ENCODE measurements at regions not wholly inside any gene's neighbourhood (a gene's known extent, or its start where the extent isn't known, plus 50 kb on each side); places are given as distances from the start of the nearest gene placed in this dataset.

DNA sequence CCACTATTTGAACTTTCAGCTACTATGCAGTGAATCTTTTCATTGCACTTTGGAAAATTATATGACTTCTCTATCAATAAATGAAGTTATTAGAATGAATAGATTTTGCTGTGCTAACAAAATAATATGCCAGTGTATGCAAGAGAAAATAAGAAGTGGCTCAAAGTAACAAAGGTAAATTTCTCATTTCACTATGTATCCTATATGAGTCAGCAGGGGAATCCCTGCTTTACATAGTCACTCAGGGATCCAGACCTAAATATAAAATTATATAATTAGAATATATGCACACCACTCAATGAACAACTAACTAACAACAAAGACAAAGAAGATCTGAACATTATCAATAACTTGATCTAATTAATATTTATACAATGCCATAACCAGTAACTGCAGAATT lies 390.8 kb upstream of the IRAK1BP1 start:
- Histone ChIP-seq H3K4me3 (ENCODE audit: low read depth, low read length) (no peak overlapping the region), H3K27ac (ENCODE audit: low read depth) (no peak overlapping the region), H3K36me3 (ENCODE audit: insufficient read depth) (no peaks in the 10 kb centered on the region), H3K4me1 (ENCODE audit: insufficient read depth) (no peaks in the 10 kb centered on the region)
- DNase-seq (ENCODE audit: extremely low spot score): no peak

DNA sequence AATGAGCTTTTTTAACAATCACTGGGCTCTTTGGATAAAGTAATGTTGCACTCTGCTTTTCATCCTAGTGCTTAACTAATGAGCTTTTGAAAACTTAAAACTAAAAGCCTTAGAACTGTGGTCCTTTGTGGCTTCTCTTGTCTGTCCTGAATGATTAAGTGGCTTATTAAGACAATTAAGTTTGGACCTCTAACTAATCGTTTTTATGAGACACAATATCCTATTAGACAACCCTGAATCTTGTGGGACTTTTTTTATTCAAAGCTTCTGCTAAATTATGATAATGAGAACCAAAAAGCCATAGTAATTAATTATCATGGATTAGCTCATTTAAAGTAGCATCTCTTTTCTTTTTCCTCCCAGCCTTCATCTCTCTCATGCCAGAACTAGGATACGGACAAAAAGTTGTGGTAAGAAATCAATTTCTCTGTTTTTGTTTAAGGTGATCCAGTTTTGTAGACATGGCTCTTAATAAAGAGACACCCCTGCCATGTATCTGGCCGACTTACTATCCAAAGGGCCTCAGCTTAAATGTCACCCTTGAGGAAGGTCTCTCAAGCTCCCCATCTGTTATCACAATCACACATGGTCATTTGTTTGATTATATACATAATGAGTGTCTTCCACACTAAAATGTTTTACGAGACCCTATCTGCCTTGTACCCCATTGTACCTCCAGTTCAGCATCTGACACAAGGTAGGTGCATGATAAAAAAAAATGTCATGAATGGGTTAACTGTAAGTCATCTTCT lies 384.4 kb upstream of the IRAK1BP1 start:
- Histone ChIP-seq H3K4me1 (ENCODE audit: insufficient read depth) (no peaks in the 10 kb centered on the region), H3K27ac (ENCODE audit: low read depth) (no peak overlapping the region), H3K4me3 (ENCODE audit: low read depth, low read length) (no peak overlapping the region), H3K36me3 (ENCODE audit: insufficient read depth) (no peaks in the 10 kb centered on the region)
- no peak for DNase-seq (ENCODE audit: extremely low spot score)
- 69% methylated on average over 4 of the region's 4 CpGs for WGBS

DNA sequence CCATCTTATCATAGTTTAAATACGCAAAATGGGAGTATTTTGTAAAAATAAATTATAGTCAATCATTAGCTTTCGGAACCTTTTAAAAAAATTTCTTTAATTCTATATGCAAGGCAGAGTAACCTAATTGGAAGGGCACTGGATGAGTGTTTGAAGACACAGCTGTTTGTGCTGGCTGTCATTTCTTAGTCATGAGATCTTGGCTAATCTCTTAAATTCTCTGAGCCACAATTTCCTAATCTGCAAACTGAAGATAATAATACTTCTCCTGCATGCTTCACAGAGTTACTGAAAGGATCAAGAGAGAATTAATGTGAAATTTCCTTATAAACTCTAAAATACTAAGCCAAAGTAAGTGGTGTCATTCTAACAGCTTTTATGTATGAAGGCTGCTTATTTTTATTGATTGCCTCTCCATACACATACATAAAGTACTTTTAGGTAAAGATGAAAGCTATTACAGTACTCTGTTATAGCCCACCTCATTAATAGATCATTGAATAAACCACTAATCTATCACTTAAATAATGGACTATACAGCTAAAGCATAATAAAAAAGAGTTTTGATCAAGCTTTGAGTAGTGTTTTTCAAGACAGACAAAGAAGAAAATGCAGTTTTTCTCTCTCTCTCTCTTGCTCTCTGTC lies 383.7 kb upstream of the IRAK1BP1 start:
- no peaks in the 10 kb centered on the region for H3K36me3 ChIP-seq (ENCODE audit: insufficient read depth)
- no peak overlapping the region for H3K27ac ChIP-seq (ENCODE audit: low read depth)
- no peak overlapping the region for H3K4me3 ChIP-seq (ENCODE audit: low read depth, low read length)
- no peaks in the 10 kb centered on the region for H3K4me1 ChIP-seq (ENCODE audit: insufficient read depth)
- DNase-seq (ENCODE audit: extremely low spot score): no peak
- 66% methylated on average over 2 of the region's 2 CpGs for WGBS

DNA sequence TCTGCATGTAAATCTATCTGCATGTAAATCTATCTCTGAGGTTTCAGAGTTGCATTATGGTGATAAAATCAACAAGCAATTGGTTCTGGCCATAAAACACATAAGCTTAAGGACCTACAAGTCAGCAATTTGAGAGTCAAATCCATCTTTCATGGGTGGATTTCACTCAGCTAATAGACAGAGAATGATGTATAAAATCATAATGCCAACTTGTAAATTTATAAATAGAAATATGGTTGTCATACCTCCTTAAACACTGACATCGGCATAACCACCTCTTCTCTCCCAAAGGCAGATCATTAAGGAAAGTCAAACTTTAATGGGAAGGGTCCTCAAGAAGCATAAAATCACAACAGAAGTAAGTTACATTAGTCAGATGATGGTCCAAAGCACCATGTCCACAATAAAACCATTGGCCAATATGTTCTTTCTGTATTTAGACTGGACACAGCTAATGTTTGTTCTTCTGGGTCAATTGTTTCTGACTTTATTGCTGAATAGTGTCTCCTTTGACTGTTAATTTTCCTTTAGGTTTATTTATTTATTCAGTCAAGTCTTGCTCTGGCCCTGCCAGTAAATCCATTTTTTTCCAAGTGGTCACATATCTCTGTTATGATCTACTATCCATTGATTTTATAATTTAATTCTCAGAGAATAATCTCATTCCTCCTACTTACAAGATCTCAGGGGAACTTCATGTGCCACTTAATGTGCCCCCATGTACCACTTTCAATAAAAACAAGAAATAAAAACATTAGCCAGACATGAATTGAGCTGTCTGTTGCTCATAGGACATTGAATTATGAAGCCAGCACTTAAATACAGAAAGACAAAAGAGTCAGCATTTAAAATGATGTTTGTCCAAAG lies 382.9 kb upstream of the IRAK1BP1 start:
- H3K4me1 ChIP-seq (ENCODE audit: insufficient read depth): no peaks in the 10 kb centered on the region
- H3K4me3 ChIP-seq (ENCODE audit: low read depth, low read length): no peak overlapping the region
- 81% methylated on average over 1 of the region's 1 CpG for WGBS
- no peak for DNase-seq (ENCODE audit: extremely low spot score)
- H3K36me3 ChIP-seq (ENCODE audit: insufficient read depth): no peaks in the 10 kb centered on the region
- no peak overlapping the region for H3K27ac ChIP-seq (ENCODE audit: low read depth)

DNA sequence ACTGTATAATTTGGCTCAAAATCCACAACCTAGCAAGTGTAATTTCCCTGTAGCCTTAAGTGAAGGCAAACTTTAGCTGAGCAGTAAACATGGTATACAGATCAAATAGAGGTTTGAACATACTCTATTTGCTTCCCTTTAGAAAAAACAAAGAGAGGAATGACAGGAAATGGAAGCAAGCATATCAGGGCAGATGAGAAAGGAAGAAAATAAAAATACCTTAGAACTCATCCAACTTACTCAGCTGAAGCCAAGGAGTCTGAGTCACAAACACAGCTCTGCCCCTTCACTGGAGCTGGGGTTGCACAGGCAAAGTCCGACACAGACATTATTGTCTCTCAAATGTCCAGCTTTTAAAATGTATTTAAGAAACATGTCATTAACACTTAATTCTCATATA lies 379.9 kb upstream of the IRAK1BP1 start:
- Histone ChIP-seq H3K27ac (ENCODE audit: low read depth) (no peak overlapping the region), H3K4me3 (ENCODE audit: low read depth, low read length) (no peak overlapping the region), H3K36me3 (ENCODE audit: insufficient read depth) (no peaks in the 10 kb centered on the region), H3K4me1 (ENCODE audit: insufficient read depth) (no peaks in the 10 kb centered on the region)
- 25% methylated on average over 1 of the region's 1 CpG for WGBS
- DNase-seq (ENCODE audit: extremely low spot score): no peak

DNA sequence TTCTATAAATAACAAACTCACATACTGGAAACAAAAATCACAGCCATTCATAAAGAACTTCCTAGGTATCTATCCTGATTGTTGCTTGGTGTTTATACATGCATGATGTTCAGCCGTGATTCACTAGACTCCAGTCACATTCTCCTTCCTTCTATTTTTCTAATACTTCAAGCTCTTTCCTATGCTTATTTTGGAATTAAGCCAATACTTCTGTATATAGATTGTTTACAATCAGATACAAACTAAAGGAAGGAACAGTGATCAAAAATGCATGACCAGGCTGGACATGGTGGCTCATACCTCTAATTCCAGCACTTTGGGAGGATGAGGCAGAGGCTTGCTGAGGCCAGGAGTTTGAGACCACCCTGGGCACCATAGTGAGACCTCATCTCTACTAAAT lies 377.5 kb upstream of the IRAK1BP1 start:
- 25% methylated on average over 1 of the region's 1 CpG for WGBS
- Histone ChIP-seq H3K4me3 (ENCODE audit: low read depth, low read length) (no peak overlapping the region), H3K27ac (ENCODE audit: low read depth) (no peak overlapping the region), H3K36me3 (ENCODE audit: insufficient read depth) (no peaks in the 10 kb centered on the region), H3K4me1 (ENCODE audit: insufficient read depth) (no peaks in the 10 kb centered on the region)
- DNase-seq (ENCODE audit: extremely low spot score): no peak

DNA sequence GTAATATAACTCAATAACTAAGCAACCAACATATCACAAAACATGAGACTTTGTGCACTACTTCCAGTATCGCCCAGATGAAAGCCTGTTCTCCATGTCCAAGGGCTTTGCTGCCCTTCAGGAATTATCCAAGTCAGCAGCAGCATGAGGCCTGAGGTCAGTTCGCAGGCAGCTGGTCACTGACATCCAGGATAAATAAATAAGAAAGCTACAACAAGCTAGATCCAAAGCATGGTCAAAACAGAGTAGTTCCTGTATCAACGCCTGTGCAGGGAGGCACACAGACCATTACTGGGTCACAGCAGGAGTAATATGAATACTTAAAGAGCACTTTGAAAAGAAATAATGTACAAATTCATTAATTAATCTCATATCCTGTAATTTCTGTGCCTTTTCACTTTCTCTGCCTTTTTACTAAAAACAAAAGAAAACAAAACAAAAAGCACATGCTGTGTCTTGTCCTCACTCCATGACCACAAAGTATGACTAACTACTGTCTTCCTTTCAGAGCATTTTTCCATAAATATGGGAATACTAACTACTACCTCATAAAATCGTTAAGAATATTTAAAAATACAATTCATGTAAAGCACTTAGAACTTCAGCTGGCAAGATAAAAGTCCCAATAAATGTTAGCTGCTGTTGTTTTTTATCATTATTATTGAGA lies 374.9 kb upstream of the IRAK1BP1 start:
- no peak for DNase-seq (ENCODE audit: extremely low spot score)
- WGBS: 47% methylated on average over 4 of the region's 4 CpGs
- Histone ChIP-seq H3K36me3 (ENCODE audit: insufficient read depth) (no peaks in the 10 kb centered on the region), H3K27ac (ENCODE audit: low read depth) (no peak overlapping the region), H3K4me3 (ENCODE audit: low read depth, low read length) (no peak overlapping the region), H3K4me1 (ENCODE audit: insufficient read depth) (no peaks in the 10 kb centered on the region)

DNA sequence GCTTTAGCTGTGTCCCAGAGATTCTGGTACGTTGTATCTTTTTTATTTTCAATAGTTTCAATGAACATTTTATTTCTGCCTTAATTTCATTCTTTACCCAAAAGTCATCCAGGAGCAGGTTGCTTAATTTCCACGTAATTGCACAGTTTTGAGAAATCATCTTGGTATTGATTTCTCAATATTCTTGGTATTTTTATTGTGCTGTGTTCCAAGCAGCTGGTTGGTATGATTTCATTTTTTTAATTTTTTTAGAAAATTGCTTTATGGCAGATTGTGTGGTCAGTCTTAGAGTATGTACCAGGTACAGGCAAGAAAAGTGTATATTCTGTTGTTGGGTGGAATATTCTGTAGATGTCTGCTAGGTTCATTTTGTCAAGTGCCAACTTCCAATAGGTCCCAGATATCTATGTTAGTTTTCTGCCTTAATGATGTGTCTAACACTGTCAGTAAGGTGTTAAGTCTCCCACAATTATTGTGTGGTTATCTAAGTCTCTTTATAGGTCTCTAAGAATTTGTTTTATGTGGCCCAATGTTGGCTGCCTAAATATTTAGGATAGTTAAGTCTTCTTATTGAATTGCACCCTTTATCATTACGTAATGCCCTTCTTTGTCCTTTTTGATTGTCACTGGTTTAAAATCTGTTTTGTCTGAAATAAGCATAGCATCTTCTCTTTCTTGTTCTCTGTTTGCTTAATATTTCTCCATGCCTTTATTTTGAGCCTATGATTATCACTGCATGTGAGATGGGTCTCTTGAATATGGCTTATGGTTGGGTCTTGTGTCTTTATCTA lies 366.9 kb upstream of the IRAK1BP1 start:
- no peak overlapping the region for H3K27ac ChIP-seq (ENCODE audit: low read depth)
- no peak overlapping the region for H3K4me3 ChIP-seq (ENCODE audit: low read depth, low read length)
- H3K36me3 ChIP-seq (ENCODE audit: insufficient read depth): no peaks in the 10 kb centered on the region
- no peaks in the 10 kb centered on the region for H3K4me1 ChIP-seq (ENCODE audit: insufficient read depth)
- WGBS: 79% methylated on average over 3 of the region's 3 CpGs
- DNase-seq (ENCODE audit: extremely low spot score): no peak

DNA sequence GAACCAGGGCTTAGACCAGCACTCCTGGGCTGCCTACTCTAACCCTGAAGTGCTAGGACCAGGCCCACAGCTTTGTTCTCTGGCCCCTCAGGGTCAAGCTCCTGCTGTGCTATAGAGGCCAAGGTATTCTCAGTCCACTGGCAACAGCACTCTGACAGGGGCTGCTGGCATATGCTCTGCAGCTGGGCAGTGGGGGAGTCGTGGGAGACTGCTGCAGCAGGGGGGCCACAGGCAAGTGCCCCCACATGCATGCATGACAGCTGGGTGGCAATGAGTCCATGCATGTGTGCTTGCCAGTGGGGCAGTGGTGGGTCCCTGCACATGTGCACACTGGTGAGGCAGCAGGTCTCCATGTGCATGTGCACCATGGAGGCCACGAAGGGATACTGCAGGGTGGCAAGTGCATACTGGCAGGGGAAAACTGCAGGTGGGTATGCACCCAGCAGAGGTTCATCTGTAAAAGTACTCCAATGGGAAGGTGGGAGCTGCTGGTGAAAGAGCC lies 364.9 kb upstream of the IRAK1BP1 start:
- Histone ChIP-seq H3K4me3 (ENCODE audit: low read depth, low read length) (no peak overlapping the region), H3K36me3 (ENCODE audit: insufficient read depth) (no peaks in the 10 kb centered on the region), H3K27ac (ENCODE audit: low read depth) (no peak overlapping the region), H3K4me1 (ENCODE audit: insufficient read depth) (no peaks in the 10 kb centered on the region)
- DNase-seq (ENCODE audit: extremely low spot score): no peak
- 77% methylated on average over 2 of the region's 2 CpGs for WGBS

DNA sequence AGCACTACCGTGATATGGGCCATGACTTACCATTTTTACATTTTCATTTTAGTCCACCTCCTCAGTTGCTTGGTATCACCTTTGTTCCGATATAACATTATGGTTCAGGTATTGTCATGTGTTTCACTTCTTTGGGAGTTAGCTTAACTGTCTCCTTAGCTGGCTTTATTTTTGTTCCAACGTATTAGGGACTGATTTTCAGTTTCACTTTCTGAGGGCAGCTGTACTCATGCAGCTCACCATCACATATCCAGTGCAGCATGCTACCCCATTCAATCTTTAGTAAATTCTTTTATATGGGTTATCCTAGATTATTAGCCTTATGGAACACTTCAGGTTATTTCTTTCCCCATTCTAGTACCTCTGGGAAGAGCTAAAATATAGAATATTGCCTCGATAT lies 362.2 kb upstream of the IRAK1BP1 start:
- Histone ChIP-seq H3K4me3 (ENCODE audit: low read depth, low read length) (no peak overlapping the region), H3K36me3 (ENCODE audit: insufficient read depth) (no peaks in the 10 kb centered on the region), H3K4me1 (ENCODE audit: insufficient read depth) (no peaks in the 10 kb centered on the region), H3K27ac (ENCODE audit: low read depth) (no peak overlapping the region)
- no peak for DNase-seq (ENCODE audit: extremely low spot score)
- WGBS: 84% methylated on average over 4 of the region's 4 CpGs

DNA sequence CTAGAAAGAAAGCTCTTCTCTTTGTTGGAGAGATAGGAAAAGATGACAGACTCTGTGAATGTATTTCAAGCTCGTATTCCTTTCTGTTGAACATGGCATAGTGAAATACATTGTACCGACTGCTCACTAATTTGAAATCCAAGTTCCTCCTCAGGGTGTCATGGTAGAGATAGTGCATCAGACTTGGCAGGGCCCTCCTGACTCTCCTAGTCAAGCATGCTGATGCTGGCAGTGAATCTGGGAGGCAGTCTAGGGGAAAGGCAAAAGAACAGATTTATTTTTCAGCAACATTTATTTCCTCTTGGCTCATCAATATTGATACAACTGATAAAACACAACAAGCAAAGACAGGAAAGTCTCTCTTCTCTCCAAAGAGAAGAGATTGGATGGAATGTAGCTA lies 356.3 kb upstream of the IRAK1BP1 start:
- Histone ChIP-seq H3K36me3 (ENCODE audit: insufficient read depth) (no peaks in the 10 kb centered on the region), H3K4me1 (ENCODE audit: insufficient read depth) (no peaks in the 10 kb centered on the region), H3K4me3 (ENCODE audit: low read depth, low read length) (no peak overlapping the region), H3K27ac (ENCODE audit: low read depth) (no peak overlapping the region)
- no peak for DNase-seq (ENCODE audit: extremely low spot score)
- 70% methylated on average over 2 of the region's 2 CpGs for WGBS

DNA sequence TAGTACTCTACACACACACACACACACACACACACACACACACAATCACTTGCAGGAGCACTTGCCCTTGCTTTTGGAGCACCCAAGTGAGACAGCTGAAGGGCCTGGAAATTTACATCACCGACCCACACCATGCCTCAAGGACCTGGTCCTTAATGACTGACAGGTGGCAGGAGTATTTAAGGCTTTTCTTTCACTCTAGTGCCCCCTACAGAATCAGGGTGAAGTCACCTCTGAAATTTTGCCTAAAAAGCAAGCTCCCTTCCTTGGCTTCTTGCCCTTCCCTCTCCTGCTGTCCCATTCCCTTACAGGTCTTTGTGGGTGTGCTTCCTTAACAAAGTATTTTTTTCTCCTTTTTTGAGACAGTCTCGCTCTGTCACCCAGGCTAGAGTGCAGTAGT lies 353.5 kb upstream of the IRAK1BP1 start:
- no peak for DNase-seq (ENCODE audit: extremely low spot score)
- no peak overlapping the region for H3K27ac ChIP-seq (ENCODE audit: low read depth)
- H3K4me1 ChIP-seq (ENCODE audit: insufficient read depth): no peaks in the 10 kb centered on the region
- no peaks in the 10 kb centered on the region for H3K36me3 ChIP-seq (ENCODE audit: insufficient read depth)
- no peak overlapping the region for H3K4me3 ChIP-seq (ENCODE audit: low read depth, low read length)
- WGBS: 66% methylated on average over 2 of the region's 2 CpGs

DNA sequence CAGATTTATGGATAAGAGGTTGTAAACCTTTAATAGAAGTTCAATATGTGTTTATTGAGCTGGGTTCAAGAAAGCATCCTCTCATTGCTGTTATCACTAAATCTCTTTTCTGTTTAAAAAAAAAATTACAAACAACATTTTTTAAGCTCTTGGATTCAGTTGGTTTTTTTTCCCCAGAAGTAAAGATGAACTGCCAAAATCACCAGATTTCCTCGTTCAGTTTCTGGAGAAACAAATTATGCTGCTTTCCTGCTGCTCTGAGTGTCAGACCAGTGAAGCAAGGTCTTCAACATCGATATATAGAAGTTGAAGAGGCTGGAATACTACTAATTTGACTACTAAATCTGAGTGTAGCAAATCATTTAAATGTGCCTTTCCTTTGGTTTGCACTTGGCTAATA lies 352.1 kb upstream of the IRAK1BP1 start:
- H3K4me3 ChIP-seq (ENCODE audit: low read depth, low read length): no peak overlapping the region
- H3K27ac ChIP-seq (ENCODE audit: low read depth): no peak overlapping the region
- DNase-seq (ENCODE audit: extremely low spot score): no peak
- WGBS: 51% methylated on average over 2 of the region's 2 CpGs
- H3K36me3 ChIP-seq (ENCODE audit: insufficient read depth): no peaks in the 10 kb centered on the region
- no peaks in the 10 kb centered on the region for H3K4me1 ChIP-seq (ENCODE audit: insufficient read depth)
